HG02852 (cell line): ENCODE measurements at regions not wholly inside any gene's neighbourhood (a gene's known extent, or its start where the extent isn't known, plus 50 kb on each side); places are given as distances from the start of the nearest gene placed in this dataset.
"Not testable (repeated sequence)": the region's sequence is repeated elsewhere in the genome, so short reads cannot be mapped to it uniquely, and the experiment has no call there.

Experiments used
- ATAC-seq: cut with Tn5 transposase; IDR thresholded peaks from one replicate; pipeline ENCODE4 v1.9.1; 2021; ENCODE audit warnings: mild to moderate bottlenecking, moderate library complexity; ENCODE audit not compliant: unreplicated experiment

DNA sequence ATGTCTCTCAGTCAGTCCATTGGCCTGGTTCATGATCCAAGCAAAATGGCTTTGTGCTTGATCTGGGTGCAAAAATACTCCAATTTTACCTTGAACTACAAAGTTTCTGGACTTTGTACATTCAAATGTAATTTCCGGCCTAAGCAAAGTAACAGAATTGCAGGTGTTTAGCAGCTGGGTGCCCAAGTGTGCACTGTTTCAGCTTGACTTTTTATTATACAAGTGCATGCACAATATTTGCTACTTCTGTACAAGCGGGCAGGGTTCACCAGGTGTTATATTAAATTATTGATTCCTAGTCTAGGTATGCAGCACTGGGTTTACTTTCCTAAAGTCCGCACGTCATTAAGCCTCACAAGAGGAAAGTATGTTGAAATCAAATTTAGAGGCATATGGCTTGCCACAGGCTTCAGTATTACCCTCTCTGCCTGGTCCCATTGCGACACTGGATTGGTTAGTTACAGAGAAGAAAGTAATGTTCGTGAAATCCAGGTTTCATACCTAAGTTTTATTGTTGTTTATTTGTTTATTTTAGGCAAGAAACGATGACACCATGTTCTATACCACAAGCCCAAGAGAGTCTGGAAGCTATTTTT lies 376.9 kb upstream of the CTSO start:
- no peak for ATAC-seq

DNA sequence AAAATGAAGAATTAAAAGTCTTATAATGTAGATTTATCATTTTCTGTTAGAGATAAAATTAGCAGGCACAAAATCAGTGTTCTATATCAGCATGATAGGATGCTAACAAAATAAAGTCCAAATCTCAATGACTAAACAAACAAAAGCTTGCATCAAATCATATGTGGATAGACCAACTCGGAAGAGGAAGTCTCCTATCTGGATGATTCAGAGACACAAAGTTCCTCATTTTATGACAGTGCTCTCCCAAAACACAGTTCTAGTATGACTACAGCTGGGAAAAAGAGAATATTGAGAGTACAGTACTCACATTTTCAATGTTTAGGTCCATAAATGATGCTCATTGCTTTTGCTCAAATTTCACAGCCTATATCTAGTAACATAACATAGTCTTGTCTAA lies 376.1 kb upstream of the CTSO start:
- ATAC-seq, result no peak

DNA sequence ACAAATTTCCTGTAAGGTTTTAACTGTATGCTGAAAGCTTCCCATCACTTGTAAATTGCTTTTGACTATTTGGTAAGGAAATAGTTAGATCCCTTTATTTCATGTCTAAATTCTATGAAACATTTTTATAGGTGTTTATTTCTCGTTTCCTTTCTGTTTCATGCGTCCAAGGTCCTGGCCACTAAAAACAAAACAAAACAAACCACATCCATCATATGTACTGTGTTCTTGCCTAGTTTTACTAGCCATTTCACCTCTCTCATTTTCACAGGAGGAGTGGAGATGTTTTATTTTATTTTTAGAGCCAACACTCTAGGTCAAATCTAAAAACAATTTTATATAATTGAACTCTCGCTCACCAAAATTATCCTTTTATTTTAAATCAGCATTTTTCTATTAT lies 375.2 kb upstream of the CTSO start:
- ATAC-seq, result no peak

DNA sequence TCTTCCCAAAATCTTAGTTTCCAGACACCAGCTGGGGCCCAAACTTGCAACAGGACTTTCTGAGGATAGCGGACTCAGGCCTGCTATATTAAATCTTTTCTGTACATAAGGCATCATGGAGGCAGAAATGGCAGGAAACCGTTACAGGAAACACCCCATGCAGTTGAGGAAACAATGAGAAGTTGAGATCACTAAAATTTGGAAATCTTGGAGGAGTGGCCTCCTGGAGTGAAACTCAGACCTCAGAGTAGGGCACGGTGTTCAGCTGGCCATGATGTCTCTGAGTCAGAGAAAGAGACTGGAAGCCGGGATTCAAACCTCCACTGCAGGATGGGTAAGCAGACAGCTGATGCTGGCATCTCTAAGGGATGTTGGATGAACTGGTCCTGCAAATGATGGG lies 372.6 kb upstream of the CTSO start:
- ATAC-seq, result no peak

DNA sequence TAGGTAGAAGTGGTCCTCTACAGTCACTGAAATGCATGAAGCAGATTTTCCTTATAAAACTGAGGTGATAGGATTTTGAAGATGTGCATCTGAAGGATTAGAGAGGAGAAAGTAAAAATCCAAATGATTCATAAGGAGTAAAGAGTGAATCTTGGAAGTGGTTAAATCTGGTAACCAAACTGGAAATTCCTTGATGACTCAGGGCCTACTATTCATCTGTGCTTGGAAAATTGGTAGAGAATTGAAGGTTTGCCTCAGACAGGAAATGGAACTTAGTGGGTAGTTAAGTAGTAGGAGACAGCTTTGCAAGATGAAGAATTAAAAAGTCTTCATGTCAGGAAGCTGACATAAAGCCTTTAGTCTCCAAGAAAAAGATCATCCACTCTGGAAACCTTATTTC lies 368.9 kb upstream of the CTSO start:
- no peak for ATAC-seq

DNA sequence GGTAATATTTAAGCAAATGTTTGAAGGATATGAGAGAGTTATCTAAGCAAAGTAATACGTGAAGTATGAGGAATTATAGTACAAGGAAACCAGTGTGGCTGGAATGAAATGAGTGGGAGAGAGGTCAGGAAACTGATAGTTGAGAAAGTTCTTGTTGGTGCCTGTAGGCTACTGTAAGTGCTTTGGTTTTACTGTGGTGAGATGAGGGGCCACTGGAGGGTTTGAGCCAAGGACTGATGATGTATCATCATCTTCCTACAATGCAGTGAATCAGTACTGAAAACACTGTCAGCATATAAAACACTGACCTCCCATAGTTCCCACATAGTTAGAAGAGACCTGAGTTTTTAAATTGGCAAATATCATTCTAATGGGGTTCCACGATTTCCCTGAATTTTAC lies 367.5 kb upstream of the CTSO start:
- ATAC-seq, result no peak

DNA sequence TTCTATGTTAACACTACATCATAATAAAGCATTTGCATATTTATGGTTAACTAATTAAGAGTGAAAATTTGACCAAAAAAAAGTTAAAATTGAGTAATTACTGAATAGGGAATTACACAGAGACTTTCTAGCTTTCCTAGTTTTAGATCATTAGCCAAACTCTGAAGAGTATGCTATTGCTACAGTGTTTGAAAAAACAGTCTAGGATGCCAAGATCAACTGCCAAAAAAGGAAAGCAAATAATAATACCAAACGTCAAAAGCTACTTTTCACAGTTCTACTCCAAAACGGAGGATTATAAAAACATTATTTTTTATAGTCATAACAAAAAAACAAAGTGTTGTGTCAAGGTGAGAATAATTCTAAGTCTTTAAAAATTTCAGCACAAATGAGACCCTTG lies 359.8 kb upstream of the CTSO start:
- no peak for ATAC-seq

DNA sequence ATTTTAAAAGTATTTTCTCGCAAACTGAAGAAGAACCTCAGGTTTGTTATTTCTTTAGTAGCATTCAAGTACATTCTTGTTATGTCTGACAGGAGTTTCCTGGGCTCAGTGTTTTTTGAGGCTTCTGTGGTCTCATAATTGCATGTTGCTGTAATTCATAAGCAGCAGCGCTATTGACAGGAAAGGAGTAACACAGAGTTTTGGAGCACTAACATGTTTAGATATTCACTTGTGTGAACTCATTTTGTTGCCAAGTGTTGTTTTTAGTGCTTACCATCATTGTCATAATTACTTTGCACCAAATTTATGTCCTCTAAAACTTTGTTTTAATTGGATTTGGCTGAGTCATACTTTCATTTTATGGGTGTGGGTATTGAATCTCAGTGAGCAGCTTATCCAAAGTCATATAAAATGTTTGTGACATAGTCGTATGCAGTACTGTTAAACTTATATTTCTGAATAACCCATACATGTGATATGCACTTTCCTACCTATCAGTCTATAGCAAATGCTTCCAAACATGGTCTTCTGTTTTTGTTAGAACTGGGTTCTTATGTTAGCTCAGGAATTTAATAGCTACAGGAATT lies 358.7 kb upstream of the CTSO start:
- no peak for ATAC-seq

DNA sequence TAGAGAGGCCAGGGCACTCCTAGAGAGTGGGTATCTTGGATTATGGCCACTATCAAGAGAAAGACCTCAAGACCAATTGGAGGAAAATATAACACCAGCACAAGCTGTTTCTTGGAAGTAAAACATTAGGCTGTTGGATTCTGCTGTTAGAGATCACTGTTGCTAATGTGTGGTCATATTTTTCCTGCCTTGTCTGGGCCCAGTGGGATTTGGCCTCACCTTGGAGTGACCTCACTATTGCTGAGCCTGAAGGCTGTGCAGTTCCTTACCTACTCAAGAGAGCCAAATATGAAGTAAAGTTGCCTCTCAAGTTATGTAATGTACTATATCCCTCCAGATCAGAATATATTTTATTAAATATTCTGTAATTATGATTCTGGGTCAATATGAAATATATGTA lies 355.4 kb upstream of the CTSO start:
- no peak for ATAC-seq

DNA sequence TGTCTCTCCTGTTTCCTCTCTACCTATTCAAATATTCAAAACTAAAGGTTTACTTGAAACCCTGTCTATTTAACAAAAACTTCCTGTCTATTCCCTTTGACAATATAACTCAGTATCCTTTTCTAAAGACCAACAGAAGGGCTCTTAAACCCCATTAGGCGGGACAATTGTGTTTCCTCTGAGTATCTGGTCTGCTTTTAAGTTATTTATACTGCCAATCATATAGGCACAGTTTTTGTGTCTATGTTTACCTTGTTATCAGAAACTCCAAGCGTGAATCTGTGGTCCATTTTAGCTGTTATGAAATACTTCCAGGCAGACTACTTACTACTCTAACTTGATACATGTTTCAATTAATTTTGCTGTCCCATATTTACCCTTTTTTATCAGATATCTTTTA lies 350.0 kb upstream of the CTSO start:
- no peak for ATAC-seq

DNA sequence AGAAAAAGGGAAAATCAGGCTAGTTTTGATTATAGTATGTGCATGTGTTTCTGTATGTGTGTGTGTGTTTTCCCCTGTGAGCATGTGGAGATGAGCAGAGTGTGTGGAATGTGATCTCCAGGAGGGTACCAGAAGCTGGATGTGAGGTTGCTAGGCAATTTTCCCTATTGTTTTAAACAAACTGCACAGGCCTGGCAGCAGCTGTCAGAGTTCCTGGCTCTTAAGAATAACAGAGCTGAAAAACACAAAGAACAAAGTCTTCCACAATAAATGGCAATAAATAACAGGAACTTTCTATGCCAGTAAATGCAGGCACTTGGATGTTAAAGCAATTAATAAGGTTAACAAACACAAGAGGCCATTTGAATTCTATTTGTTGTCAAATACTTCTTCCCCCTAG lies 344.6 kb upstream of the CTSO start:
- no peak for ATAC-seq

DNA sequence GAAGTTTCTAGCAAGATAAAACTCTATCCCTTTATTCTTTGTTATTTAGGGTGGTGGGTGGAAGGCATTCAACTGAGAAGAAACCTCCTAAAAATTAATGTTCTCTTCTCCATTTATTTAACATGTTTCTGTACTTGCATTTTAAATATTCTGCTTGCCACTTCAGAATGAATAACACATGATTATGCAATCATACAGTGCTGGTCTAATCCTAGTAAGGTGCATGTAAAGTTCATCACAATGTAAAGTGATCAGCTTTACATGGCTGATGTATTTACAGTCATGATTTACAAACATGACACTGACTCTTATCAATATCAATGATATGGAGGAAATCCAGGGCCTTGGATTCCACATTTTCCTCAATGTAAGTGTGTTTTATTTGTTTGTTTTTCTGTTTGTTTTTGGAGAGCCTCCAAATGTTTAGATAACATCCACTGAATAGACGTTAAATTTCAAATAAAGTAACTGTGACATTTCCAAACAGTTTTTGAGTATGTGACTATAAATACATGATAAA lies 342.1 kb upstream of the CTSO start:
- ATAC-seq, result no peak

DNA sequence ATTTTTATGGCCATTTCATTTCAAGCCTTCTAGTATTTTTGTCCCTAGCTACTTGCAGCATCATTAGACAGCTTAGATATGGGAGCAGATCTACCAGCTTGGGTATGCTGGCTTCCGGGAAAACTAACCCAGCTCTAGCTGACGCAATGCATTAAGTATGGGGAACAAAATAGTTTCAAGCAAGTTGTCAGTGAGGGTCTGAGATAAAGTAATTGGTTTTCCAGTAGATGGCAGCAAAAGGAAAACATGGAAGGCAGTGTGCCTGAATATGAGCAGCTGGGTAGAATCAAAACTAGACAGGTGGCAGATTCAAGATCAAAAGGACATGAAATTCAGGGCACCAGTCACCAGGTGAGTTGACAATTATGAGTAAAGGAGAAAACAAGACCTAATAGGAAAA lies 340.9 kb upstream of the CTSO start:
- ATAC-seq, result no peak

DNA sequence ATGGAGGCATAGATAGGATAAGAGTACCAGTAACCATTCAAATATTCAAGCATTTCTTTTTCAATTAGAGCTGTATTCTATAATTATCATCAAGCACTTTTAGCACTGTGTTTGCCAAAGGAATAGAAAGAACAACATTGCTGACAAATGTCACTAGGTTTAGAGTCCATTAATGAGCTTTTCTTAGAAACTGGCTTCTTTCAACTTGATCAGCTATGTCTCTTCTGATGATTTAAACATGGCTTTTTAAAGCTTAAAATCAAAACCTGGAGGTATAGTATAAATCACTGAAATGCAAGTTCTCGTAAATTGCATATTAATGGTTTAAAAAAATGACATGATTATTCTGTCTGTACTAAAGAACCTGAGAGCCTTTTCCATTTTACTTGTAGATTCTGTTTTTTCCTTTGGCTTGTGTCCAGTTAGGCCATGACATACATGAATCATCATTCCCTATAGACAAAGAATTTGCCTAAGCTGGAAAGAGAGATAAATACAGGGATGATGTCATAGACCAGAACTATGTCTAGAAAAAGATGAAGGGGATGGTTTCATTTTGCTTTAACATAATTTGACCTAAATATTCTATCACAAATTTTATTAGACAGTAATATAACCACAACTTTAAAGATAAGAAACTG lies 340.1 kb upstream of the CTSO start:
- no peak for ATAC-seq

DNA sequence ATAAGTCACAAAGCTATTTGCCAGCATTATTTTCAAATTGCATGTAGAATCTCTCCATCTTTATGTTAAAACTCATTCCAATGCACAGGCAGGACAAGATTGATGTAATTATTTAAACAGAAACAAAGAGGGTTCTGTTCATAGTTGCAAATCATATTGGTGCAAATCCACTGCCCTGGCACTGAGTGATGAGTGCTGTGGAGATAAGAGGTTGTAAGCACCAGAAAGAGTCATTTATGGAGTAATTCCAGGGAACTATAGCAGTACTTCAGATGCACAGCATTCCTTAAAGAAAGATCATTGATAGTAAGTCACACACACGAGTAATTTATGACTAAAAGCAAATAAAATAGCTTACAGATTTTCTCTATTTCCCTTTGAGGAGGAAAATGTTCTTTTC lies 337.7 kb upstream of the CTSO start:
- no peak for ATAC-seq

DNA sequence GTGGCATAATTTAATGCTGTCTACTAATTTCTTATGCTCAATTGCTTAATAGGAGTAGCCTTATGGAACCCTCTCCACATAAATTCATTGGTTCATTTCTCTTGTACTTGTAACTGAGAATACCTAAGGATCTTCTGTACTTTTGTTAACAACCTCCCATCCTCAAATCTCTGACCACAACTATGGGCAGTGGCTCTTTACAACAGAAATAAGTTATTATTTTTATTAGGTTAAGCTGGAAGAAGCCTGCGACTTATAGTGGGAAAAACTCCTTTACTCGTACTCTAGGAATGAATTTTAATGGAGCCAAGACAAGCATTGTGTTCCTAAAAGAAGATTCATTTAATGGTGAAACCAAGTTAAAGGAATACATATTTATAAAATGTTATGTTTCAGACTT lies 337.1 kb upstream of the CTSO start:
- ATAC-seq, result no peak

DNA sequence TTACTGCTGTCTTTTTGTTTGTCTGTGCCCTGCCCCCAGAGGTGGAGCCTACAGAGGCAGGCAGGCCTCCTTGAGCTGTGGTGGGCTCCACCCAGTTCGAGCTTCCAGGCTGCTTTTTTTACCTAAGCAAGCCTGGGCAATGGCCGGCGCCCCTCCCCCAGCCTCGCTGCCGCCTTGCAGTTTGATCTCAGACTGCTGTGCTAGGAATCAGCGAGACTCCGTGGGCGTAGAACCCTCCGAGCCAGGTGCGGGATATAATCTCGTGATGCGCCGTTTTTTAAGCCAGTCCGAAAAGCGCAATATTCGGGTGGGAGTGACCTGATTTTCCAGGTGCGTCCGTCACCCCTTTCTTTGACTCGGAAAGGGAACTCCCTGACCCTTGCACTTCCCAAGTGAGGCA lies 336.4 kb upstream of the CTSO start:
- ATAC-seq, result not testable (repeated sequence)

DNA sequence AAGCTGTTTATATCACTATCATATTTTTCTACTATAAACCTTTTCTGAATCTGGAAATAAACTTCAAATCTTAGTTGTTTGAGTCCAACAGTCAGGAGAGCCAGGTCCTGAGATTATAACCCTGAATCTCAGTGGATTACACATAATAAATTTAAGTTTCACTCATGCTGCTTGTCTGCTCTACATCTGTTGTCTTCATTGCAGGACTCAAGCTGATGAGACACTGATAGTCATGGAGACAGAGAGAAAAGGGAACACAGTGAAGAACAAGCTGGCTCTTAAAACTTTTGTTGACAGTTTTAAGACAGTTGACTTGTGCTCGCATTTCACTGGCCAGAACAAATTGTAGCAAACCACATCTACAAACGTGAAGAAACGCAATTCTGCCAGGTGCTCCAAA lies 327.0 kb upstream of the CTSO start:
- ATAC-seq, result no peak

DNA sequence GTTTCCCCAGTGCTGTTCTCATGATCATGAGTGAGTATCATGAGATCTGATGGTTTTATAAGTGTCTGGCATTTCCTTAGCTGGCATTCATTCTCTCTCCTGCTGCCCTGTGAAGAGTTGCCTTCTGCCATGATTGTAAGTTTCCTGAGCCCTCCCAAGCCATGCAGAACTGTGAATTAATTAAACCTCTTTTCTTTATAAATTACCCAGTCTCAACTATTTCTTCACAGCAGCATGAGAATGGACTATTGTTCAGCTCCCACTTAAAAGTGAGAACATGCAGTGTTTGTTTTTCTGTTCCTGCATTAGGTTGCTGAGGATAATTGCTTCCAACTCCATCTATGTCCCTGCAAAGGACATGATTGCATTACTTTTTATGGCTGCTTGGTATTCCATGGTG lies 311.7 kb upstream of the CTSO start:
- no peak for ATAC-seq

DNA sequence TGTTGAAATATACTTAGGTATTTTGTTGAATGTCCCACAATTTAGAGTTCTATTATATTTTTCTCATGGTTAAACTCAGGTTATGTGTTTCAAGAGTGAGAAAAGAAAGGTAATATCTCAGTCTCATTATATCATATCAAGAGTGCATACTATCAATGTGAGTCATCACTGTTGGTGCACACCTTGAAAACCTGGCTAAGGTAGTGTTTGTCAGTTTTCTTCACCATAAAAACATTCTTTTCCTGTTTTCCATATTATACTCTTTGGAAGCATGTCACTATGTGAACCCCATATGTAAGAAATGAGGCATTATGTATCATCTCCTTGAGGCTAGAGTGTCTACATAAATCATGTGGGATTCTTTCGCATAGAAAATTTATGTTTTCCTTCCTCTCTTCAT lies 307.6 kb upstream of the CTSO start:
- no peak for ATAC-seq

DNA sequence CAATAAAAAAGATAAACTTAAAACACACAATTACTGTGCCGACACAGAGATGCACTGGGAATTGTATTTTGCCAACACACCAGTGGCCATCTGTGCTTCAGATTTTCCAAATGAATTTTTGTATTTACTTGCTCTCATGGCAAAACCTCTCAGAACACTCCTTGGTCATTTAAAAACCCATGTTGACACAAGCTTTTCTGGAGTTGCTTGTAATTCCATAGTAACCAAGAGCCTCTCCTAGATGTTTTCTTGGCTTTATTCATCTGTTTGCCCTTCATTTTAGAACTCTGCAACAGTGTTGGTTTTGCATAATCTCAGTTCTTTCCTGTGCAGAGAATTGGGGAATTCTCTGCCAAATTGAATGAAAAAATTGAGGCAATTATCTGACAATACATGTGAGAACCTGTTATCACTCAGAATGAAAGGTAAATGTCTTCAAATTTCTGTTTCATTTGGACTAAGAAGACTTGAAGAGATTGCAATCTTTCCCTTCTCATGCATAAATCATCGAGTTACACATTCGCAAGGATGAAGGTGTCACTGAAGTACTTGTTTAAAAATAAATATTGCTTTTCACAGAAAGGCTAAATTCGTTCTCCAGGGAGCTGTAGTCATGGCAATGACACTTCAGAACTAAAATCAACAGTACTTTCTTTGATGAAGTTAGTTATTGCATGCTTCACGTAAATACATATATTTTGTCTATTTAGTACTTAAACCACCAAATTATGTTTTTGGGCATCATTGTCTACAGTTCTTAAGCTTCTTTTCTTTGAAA lies 301.8 kb upstream of the CTSO start:
- no peak for ATAC-seq

DNA sequence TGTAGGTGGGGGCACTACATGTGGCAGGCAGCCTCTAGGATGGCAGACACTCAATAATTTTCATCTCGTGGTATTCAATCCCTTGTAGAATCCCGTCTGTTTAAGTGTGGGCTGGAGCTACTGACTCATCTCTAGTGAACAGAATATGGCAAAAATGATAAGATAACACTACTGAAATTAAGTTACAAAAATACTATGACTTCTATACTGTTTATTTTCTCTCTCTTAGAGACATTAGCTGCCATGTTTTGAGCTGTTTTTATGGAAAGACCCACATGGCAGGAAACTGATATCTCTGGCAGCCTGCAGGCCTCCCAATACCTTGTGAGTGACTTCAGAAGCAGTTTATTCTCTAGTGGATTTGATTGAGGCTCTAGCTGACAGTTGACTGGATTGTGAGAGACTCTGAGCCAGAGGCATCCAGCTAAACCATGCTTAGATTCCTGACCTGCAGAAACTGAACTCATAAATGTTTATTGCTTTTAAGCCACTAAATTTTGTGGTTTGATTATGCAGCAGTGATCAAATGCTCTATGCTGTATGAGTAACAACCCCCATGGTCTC lies 298.8 kb upstream of the CTSO start:
- ATAC-seq, result no peak
